HCT116 (cell line): ENCODE measurements at regions not wholly inside any gene's neighbourhood (a gene's known extent, or its start where the extent isn't known, plus 50 kb on each side); places are given as distances from the start of the nearest gene placed in this dataset.

Source experiments
- ATAC-seq: fragments of 200-7000 bp; cut with Tn5 transposase; 2 replicates; pipeline ENCODE4 v1.9.1; 2020; ENCODE audit warnings: mild to moderate bottlenecking, moderate library complexity
- BruUV-seq: library from RNA; stranded (reverse); fragments of 400-500 nt; replicated peaks from 2 replicates; lab custom pipeline; 2021; lab: Mats Ljungman, UMichigan
- CTCF ChIA-PET: fragments of 300-600 bp; sonication (Branson Sonifier 250); formaldehyde crosslinking; loops from one replicate; lab custom pipeline; 2021; ENCODE audit warnings: antibody characterized with exemption; lab: Charles Lee
- POLR2A ChIA-PET: fragments of 300-600, 350-600 bp; sonication (Branson Sonifier 250); formaldehyde crosslinking; loops from one replicate; lab custom pipeline; 2021; ENCODE audit warnings: antibody characterized with exemption; lab: Charles Lee
- RAD21 ChIA-PET, 2 experiments: fragments of 300-600 bp; sonication (Branson Sonifier 250); formaldehyde crosslinking; loops; one replicate each; lab custom pipeline; 2023; ENCODE audit warnings: low total read pairs in 2 of 2; ENCODE audit not compliant: uncharacterized antibody in 2 of 2, unreplicated experiment in 2 of 2, low non-redundant PET in 1 of 2; lab: Charles Lee
- DNase-seq: peaks from one replicate; pipeline ENCODE4 v3.0.0-alpha.2; 2010; ENCODE audit warnings: low read depth, low spot score
- H2AFZ ChIP-seq: fragments of 200-600 bp; shearing (Covaris generic), sonication (generic); 2 replicates; pipeline ENCODE4 v1.6.1; 2017; ENCODE audit warnings: low read depth, mixed run types, mixed read lengths, antibody characterized with exemption, low read length; ENCODE audit not compliant: poor library complexity, severe bottlenecking
- H3K27ac ChIP-seq: 2 replicates; pipeline ENCODE4 v1.5.1; 2012; ENCODE audit warnings: low read depth, low read length
- H3K27me3 ChIP-seq: fragments of 200-600 bp; sonication (generic); 2 replicates; pipeline ENCODE4 v1.6.1; 2016; ENCODE audit warnings: mixed run types, low read length, mixed read lengths; ENCODE audit not compliant: insufficient read depth
- H3K36me3 ChIP-seq, 2 experiments: fragments of 200-500 bp in 1 of 2; fragments of 200-600 bp in 1 of 2; sonication (Bioruptor generic) in 1 of 2; sonication (generic) in 1 of 2; 2 replicates each; pipeline versions ENCODE4 v1.5.1 to v1.6.1; 2014 to 2016; ENCODE audit warnings: low read length in 2 of 2, inconsistent platforms in 1 of 2, mixed read lengths in 1 of 2, mixed run types in 1 of 2; ENCODE audit not compliant: insufficient read depth in 2 of 2, control insufficient read depth in 1 of 2
- H3K4me1 ChIP-seq, 2 experiments: fragments of 200-600 bp in 1 of 2; sonication (generic) in 1 of 2; 2 replicates each; pipeline versions ENCODE4 v1.5.1 to v1.6.1; 2012 to 2017; ENCODE audit warnings: low read length in 2 of 2, inconsistent platforms in 1 of 2, mild to moderate bottlenecking in 1 of 2, mixed read lengths in 1 of 2, mixed run types in 1 of 2, moderate library complexity in 1 of 2; ENCODE audit not compliant: insufficient read depth in 2 of 2, control insufficient read depth in 1 of 2
- H3K4me2 ChIP-seq: fragments of 200-600 bp; sonication (generic); 2 replicates; pipeline ENCODE4 v1.6.1; 2017; ENCODE audit warnings: mixed run types, low read length, mixed read lengths
- H3K4me3 ChIP-seq, 2 experiments: fragments of 200-600 bp in 1 of 2; sonication (generic) in 1 of 2; replicated peaks in 1 of 2; 2 replicates each; pipeline ENCODE4 v1.5.1; 2011 to 2016; ENCODE audit warnings: low read length in 2 of 2, control low read depth in 1 of 2, low read depth in 1 of 2, mild to moderate bottlenecking in 1 of 2, mixed read lengths in 1 of 2, mixed run types in 1 of 2
- H3K79me2 ChIP-seq: fragments of 200-600 bp; sonication (generic); 2 replicates; pipeline ENCODE4 v1.6.1; 2017; ENCODE audit warnings: mild to moderate bottlenecking, mixed run types, low read length, moderate library complexity, mixed read lengths; ENCODE audit not compliant: insufficient read depth
- H3K9ac ChIP-seq: fragments of 200-600 bp; sonication (generic); 2 replicates; pipeline ENCODE4 v1.6.1; 2016; ENCODE audit warnings: low read length, mixed read lengths
- H3K9me2 ChIP-seq: fragments of 200-600 bp; sonication (generic), shearing (Covaris generic); 2 replicates; pipeline ENCODE4 v1.6.1; 2017; ENCODE audit warnings: mixed run types, mild to moderate bottlenecking, moderate library complexity; ENCODE audit not compliant: insufficient read depth
- H3K9me3 ChIP-seq, 2 experiments: fragments of 200-500 bp in 1 of 2; fragments of 200-600 bp in 1 of 2; sonication (Bioruptor generic) in 1 of 2; sonication (generic) in 1 of 2; 2 replicates each; pipeline ENCODE4 v1.6.1; 2014 to 2017; ENCODE audit warnings: low read length in 2 of 2, mixed read lengths in 2 of 2, inconsistent platforms in 1 of 2, low read depth in 1 of 2, mild to moderate bottlenecking in 1 of 2, mixed run types in 1 of 2, moderate library complexity in 1 of 2; ENCODE audit not compliant: control insufficient read depth in 1 of 2, insufficient read depth in 1 of 2
- H4K20me1 ChIP-seq: fragments of 200-600 bp; sonication (generic), shearing (Covaris generic); 2 replicates; pipeline ENCODE4 v1.6.1; 2017; ENCODE audit warnings: mixed run types, mild to moderate bottlenecking, moderate library complexity; ENCODE audit not compliant: insufficient read depth
- ELF1 ChIP-seq: IDR thresholded peaks from 2 replicates; pipeline ENCODE4 v1.6.1; 2012; ENCODE audit warnings: low read depth, borderline replicate concordance
- EZH2 ChIP-seq: fragments of 200-600 bp; sonication (generic); IDR thresholded peaks from 2 replicates; pipeline ENCODE4 v1.6.1; 2017; ENCODE audit warnings: antibody characterized with exemption, mixed run types
- TCF7L2 ChIP-seq: IDR thresholded peaks from 2 replicates; pipeline ENCODE4 v1.7.0; 2011; ENCODE audit warnings: borderline replicate concordance, inconsistent platforms; ENCODE audit not compliant: insufficient read depth, insufficient read length; ENCODE audit errors: extremely low read depth
- intact Hi-C: fragments of 100-400 bp; cut with micrococcal nuclease; formaldehyde crosslinking; loops from 2 replicates; pipeline ENCODE4 v1.10.0; 2022
- TF ChIP-seq, protein P1 (sequence below), 3 experiments: fragments of 200-600 bp in 1 of 3; sonication (generic) in 1 of 3; IDR thresholded peaks in 2 of 3; conservative IDR thresholded peaks in 1 of 3; 2 replicates each; pipeline ENCODE4 v1.5.1; 2012 to 2017; ENCODE audit warnings: low read depth in 2 of 3, low read length in 2 of 3, antibody characterized with exemption in 1 of 3, borderline replicate concordance in 1 of 3, control low read depth in 1 of 3, mild to moderate bottlenecking in 1 of 3, mixed read lengths in 1 of 3, mixed run types in 1 of 3, moderate library complexity in 1 of 3; ENCODE audit not compliant: insufficient read depth in 1 of 3
- TF ChIP-seq, protein P2 (sequence below): IDR thresholded peaks from 2 replicates; pipeline ENCODE4 v1.6.1; 2012
- TF ChIP-seq, protein P3 (sequence below): IDR thresholded peaks from 2 replicates; pipeline ENCODE4 v1.6.1; 2012; ENCODE audit warnings: low read depth

DNA sequence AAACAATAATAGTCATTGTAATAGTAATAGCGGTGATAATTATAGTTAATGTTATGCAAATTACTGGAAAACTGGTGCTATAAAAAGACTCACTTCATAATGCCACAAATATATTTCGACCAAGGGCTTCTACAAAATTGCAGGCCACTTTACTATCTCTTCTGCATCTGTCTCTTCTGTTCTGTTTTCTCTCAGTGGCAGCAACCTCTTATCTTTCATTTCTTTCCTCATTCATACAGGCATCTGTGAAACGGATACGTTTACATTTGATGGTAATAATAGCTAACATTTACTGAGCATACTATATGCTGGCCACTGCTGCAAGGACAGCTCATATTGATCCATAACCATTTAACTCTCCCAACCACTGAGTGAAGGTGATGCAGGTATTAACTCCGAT is 537.4 kb upstream of the PFKP start:
- Histone ChIP-seq H3K36me3 (no peaks in the 10 kb centered on the region), H3K79me2 (no peaks in the 10 kb centered on the region), H3K4me3 (no peak overlapping the region), H3K9me3 (peaks cover 3 to 24% of the 10 kb centered on the region in 2 experiments; a peak in 2 of 4 replicates), H4K20me1 (no peaks in the 10 kb centered on the region), H3K27ac (no peak overlapping the region)
- ChIA-PET RAD21 (no interaction called here), CTCF (no interaction called here)
- intact Hi-C loops = no loop called here
- TF ChIP-seq, protein P1, sequence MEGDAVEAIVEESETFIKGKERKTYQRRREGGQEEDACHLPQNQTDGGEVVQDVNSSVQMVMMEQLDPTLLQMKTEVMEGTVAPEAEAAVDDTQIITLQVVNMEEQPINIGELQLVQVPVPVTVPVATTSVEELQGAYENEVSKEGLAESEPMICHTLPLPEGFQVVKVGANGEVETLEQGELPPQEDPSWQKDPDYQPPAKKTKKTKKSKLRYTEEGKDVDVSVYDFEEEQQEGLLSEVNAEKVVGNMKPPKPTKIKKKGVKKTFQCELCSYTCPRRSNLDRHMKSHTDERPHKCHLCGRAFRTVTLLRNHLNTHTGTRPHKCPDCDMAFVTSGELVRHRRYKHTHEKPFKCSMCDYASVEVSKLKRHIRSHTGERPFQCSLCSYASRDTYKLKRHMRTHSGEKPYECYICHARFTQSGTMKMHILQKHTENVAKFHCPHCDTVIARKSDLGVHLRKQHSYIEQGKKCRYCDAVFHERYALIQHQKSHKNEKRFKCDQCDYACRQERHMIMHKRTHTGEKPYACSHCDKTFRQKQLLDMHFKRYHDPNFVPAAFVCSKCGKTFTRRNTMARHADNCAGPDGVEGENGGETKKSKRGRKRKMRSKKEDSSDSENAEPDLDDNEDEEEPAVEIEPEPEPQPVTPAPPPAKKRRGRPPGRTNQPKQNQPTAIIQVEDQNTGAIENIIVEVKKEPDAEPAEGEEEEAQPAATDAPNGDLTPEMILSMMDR (IDR thresholded peaks at IDR 0.05 in 2 of 3, conservative IDR thresholded peaks at IDR 0.05 in 1 of 3; ENCODE audit: borderline replicate concordance in 1 of 3, insufficient read depth in 1 of 3, low read depth in 2 of 3, low read length in 2 of 3) = no peak
- TF ChIP-seq, protein P2, sequence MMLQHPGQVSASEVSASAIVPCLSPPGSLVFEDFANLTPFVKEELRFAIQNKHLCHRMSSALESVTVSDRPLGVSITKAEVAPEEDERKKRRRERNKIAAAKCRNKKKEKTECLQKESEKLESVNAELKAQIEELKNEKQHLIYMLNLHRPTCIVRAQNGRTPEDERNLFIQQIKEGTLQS = no peak
- TF ChIP-seq ELF1 (no peak), TCF7L2 (no peak), EZH2 (no peak)
- TF ChIP-seq, protein P3, sequence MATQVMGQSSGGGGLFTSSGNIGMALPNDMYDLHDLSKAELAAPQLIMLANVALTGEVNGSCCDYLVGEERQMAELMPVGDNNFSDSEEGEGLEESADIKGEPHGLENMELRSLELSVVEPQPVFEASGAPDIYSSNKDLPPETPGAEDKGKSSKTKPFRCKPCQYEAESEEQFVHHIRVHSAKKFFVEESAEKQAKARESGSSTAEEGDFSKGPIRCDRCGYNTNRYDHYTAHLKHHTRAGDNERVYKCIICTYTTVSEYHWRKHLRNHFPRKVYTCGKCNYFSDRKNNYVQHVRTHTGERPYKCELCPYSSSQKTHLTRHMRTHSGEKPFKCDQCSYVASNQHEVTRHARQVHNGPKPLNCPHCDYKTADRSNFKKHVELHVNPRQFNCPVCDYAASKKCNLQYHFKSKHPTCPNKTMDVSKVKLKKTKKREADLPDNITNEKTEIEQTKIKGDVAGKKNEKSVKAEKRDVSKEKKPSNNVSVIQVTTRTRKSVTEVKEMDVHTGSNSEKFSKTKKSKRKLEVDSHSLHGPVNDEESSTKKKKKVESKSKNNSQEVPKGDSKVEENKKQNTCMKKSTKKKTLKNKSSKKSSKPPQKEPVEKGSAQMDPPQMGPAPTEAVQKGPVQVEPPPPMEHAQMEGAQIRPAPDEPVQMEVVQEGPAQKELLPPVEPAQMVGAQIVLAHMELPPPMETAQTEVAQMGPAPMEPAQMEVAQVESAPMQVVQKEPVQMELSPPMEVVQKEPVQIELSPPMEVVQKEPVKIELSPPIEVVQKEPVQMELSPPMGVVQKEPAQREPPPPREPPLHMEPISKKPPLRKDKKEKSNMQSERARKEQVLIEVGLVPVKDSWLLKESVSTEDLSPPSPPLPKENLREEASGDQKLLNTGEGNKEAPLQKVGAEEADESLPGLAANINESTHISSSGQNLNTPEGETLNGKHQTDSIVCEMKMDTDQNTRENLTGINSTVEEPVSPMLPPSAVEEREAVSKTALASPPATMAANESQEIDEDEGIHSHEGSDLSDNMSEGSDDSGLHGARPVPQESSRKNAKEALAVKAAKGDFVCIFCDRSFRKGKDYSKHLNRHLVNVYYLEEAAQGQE = no peak
- TF ChIP-seq, all 23 proteins: peak for 0
- H3K9me2 ChIP-seq = no peaks in the 10 kb centered on the region
- H3K27me3 ChIP-seq = no peaks in the 10 kb centered on the region
- no peaks in the 10 kb centered on the region for H3K4me1 ChIP-seq
- H3K4me2 ChIP-seq = no peak overlapping the region
- H2AFZ ChIP-seq = no peak overlapping the region
- no peak for DNase-seq
- POLR2A ChIA-PET = no interaction called here
- BruUV-seq = no TSS peak
- no peak for ATAC-seq
- no peak overlapping the region for H3K9ac ChIP-seq
